ENCODE measurements at regions not wholly inside any gene's neighbourhood (a gene's known extent, or its start where the extent isn't known, plus 50 kb on each side); places are given as distances from the start of the nearest gene placed in this dataset.

- Mint-ChIP-seq H3K9me3 (peaks cover 6% of the 10 kb centered on the region), H3K27me3 (no peaks in the 10 kb centered on the region), H3K36me3 (ENCODE audit: low read depth) (no peaks in the 10 kb centered on the region), H3K4me3 (no peak overlapping the region), H3K27ac (no peak overlapping the region), H3K4me1 (no peaks in the 10 kb centered on the region)
- DNase-seq (no peak), ATAC-seq (ENCODE audit: low read depth) (no peak)
- TF ChIP-seq CTCF (IDR thresholded peaks at IDR 0.05): no peak
- ChIA-PET CTCF (no interaction called here), POLR2A (no interaction called here)
- intact Hi-C loops (cut with micrococcal nuclease): no loop called here
Observed at GRCh38 chr2:139293992-139294548, 513.9 kb upstream of the NXPH2 start.

DNA sequence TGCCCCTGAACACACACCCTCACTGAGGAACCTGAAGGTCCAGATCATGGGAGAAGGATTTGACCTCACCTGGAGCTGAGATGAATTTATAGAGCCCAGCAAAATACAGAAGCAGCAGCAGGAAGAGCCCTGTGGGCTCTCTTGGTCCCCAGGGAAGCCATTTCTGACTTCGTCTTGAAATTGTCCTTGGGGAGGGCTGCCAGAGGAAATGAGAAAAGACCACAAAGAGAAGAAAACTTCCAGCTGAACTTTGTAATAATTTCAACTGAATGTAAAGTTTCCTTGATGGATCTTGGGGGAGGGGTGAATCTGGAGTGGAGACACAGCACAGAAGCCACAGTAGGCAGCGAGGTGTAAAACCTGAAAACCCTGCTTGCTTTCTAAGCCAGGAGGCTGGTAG, 500.9 kb upstream of the NXPH2 start:
- H3K9me3 Mint-ChIP-seq: peaks cover 18% of the 10 kb centered on the region
- POLR2A ChIA-PET: no interaction called here
- no peaks in the 10 kb centered on the region for H3K4me1 Mint-ChIP-seq
- H3K4me3 Mint-ChIP-seq: no peak overlapping the region
- no peak for TF ChIP-seq CTCF (IDR thresholded peaks at IDR 0.05)
- no peak for ATAC-seq (ENCODE audit: low read depth)
- no peaks in the 10 kb centered on the region for H3K27me3 Mint-ChIP-seq
- no peak overlapping the region for H3K27ac Mint-ChIP-seq
- intact Hi-C loops (cut with micrococcal nuclease): no loop called here
- no peaks in the 10 kb centered on the region for H3K36me3 Mint-ChIP-seq (ENCODE audit: low read depth)
- CTCF ChIA-PET: no interaction called here
- no peak for DNase-seq

DNA sequence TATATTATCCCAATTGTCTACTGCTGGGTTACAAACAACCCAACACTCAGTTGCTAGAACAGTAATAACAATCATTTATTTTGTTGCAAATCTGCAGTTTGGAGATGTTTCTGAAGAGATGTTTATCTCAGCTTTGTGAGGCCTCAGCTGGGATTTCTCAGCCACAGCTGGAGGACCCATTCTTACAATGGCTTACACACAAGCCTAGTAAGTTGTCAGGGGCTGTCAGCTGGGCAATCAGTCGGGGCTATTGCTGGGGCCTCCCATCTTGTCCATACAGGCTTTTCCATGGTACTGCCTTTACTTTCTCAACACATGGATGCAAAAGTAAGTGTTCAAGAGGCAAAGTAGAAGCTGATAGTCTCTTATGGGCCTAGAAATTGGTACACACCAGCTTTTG, 491.7 kb upstream of the NXPH2 start:
- intact Hi-C loops (cut with micrococcal nuclease): no loop called here
- H3K27ac Mint-ChIP-seq: no peak overlapping the region
- H3K36me3 Mint-ChIP-seq (ENCODE audit: low read depth): no peaks in the 10 kb centered on the region
- peaks cover 3% of the 10 kb centered on the region for H3K9me3 Mint-ChIP-seq
- no peak for TF ChIP-seq CTCF (IDR thresholded peaks at IDR 0.05)
- ChIA-PET POLR2A (no interaction called here), CTCF (no interaction called here)
- H3K4me3 Mint-ChIP-seq: no peak overlapping the region
- ATAC-seq (ENCODE audit: low read depth) (no peak), DNase-seq (no peak)
- H3K4me1 Mint-ChIP-seq: no peaks in the 10 kb centered on the region
- no peaks in the 10 kb centered on the region for H3K27me3 Mint-ChIP-seq

- no peak for DNase-seq
- ATAC-seq (ENCODE audit: low read depth): no peak
- no peaks in the 10 kb centered on the region for H3K4me1 Mint-ChIP-seq
- H3K27ac Mint-ChIP-seq: no peak overlapping the region
- H3K9me3 Mint-ChIP-seq: peaks cover 3% of the 10 kb centered on the region
- no peak for TF ChIP-seq CTCF (IDR thresholded peaks at IDR 0.05)
- no peaks in the 10 kb centered on the region for H3K36me3 Mint-ChIP-seq (ENCODE audit: low read depth)
- intact Hi-C loops (cut with micrococcal nuclease): no loop called here
- ChIA-PET CTCF (no interaction called here), POLR2A (no interaction called here)
- no peak overlapping the region for H3K4me3 Mint-ChIP-seq
- no peaks in the 10 kb centered on the region for H3K27me3 Mint-ChIP-seq
Observed at GRCh38 chr2:139271149-139271548, 491.0 kb upstream of the NXPH2 start.

- no peaks in the 10 kb centered on the region for H3K27me3 Mint-ChIP-seq
- H3K4me1 Mint-ChIP-seq: no peaks in the 10 kb centered on the region
- CTCF ChIA-PET: no interaction called here
- ATAC-seq (ENCODE audit: low read depth) (no peak), DNase-seq (no peak)
- TF ChIP-seq CTCF (IDR thresholded peaks at IDR 0.05): no peak
- intact Hi-C loops (cut with micrococcal nuclease): no loop called here
- H3K9me3 Mint-ChIP-seq: peaks cover 7% of the 10 kb centered on the region
- no peak overlapping the region for H3K4me3 Mint-ChIP-seq
- no peak overlapping the region for H3K27ac Mint-ChIP-seq
- no peaks in the 10 kb centered on the region for H3K36me3 Mint-ChIP-seq (ENCODE audit: low read depth)
- POLR2A ChIA-PET: no interaction called here
Observed at GRCh38 chr2:139260052-139260430, 479.9 kb upstream of the NXPH2 start.

All from activated B cell treated with CpG ODN at 0.5 μM for 24 hours (primary cell).